ENCODE measurements at regions not wholly inside any gene's neighbourhood (a gene's known extent, or its start where the extent isn't known, plus 50 kb on each side); places are given as distances from the start of the nearest gene placed in this dataset.
"Not testable (repeated sequence)": the region's sequence is repeated elsewhere in the genome, so short reads cannot be mapped to it uniquely, and the experiment has no call there.

DNA sequence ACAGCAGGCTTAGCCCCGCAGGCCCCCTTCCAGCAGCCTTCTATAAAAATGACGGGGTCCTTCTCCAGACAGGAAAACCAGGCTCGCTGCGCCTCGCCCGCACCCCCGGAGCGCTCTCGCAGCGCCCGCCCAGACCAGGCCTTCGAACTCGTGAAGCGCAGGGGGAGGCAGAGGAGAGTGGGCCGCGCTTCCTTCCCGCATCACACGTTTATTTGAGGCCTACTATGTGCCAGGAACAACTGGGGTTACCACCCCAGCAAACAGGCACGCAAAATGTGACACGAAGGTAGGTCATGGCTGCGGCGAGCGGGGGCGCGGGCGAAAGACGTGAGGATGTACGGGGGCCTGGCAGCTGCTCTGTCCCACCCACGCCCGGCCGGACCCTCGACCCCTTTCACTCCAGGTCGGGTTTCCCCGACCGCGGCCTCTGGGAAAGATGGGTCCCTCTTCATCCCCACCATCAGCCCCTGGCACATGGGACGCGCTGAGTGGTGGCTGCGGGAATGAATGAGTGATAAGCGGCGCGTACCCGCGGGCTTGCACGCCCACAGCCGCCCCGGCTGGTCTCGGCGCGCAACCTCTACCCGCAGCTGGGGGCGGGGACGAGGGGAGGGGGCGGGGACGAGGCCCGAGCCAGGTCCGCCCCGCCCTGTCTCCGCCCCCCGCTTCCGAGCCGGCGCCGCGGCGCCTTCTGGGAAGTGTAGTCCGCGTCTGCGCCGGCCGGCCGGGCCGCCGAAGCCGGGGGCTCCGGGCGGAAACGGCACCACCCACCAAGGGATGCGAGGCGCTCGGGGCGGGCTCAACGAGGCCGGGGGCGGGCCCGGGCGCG, 59.1 kb downstream of the ZNF467 start:
- Histone ChIP-seq H3K9ac (ENCODE audit: low read depth, low read length) (peak overlapping the region; percentile 37), H3K36me3 (ENCODE audit: control insufficient read depth, insufficient read depth, low read length) (no peaks in the 10 kb centered on the region), H3K4me1 (ENCODE audit: control insufficient read depth, insufficient read depth, low read length) (no peaks in the 10 kb centered on the region), H3K9me3 (ENCODE audit: control insufficient read depth, insufficient read depth, low read length) (peaks cover 6% of the 10 kb centered on the region), H3K4me3 (ENCODE audit: low read depth, low read length) (peak overlapping the region; percentile 77), H3K27me3 (ENCODE audit: control insufficient read depth, insufficient read depth, low read length) (peaks cover 6% of the 10 kb centered on the region)

DNA sequence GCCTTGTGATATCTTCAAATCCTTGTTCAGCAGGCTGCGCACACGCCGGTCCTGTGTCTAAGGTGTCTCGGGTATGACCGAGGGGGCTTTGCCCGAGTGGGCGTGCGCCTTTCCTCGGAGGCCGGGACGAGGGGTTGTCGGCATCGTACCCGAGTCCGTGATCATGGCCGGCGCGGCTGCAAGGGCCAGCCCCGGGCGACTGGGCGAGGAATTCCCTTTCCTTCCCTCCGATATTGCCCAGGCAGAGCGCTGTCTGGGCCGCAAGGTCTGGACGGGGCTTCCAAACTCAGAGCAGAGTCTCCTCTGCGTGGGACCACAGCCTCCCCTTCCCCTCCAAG, 59.7 kb downstream of the ZNF467 start:
- peaks cover 6% of the 10 kb centered on the region for H3K9me3 ChIP-seq (ENCODE audit: control insufficient read depth, insufficient read depth, low read length)
- no peaks in the 10 kb centered on the region for H3K4me1 ChIP-seq (ENCODE audit: control insufficient read depth, insufficient read depth, low read length)
- peak overlapping the region; percentile 77 for H3K4me3 ChIP-seq (ENCODE audit: low read depth, low read length)
- peak overlapping the region; percentile 37 for H3K9ac ChIP-seq (ENCODE audit: low read depth, low read length)
- peaks cover 6% of the 10 kb centered on the region for H3K27me3 ChIP-seq (ENCODE audit: control insufficient read depth, insufficient read depth, low read length)
- no peaks in the 10 kb centered on the region for H3K36me3 ChIP-seq (ENCODE audit: control insufficient read depth, insufficient read depth, low read length)

- Histone ChIP-seq H3K4me1 (ENCODE audit: control insufficient read depth, insufficient read depth, low read length) (no peaks in the 10 kb centered on the region), H3K36me3 (ENCODE audit: control insufficient read depth, insufficient read depth, low read length) (no peaks in the 10 kb centered on the region), H3K9ac (ENCODE audit: low read depth, low read length) (no peak overlapping the region), H3K27me3 (ENCODE audit: control insufficient read depth, insufficient read depth, low read length) (peaks cover 6% of the 10 kb centered on the region), H3K9me3 (ENCODE audit: control insufficient read depth, insufficient read depth, low read length) (peaks cover 6% of the 10 kb centered on the region), H3K4me3 (ENCODE audit: low read depth, low read length) (peak overlapping the region; percentile 77)
Observed at GRCh38 chr7:149713061-149713730, 60.2 kb downstream of the ZNF467 start.

DNA sequence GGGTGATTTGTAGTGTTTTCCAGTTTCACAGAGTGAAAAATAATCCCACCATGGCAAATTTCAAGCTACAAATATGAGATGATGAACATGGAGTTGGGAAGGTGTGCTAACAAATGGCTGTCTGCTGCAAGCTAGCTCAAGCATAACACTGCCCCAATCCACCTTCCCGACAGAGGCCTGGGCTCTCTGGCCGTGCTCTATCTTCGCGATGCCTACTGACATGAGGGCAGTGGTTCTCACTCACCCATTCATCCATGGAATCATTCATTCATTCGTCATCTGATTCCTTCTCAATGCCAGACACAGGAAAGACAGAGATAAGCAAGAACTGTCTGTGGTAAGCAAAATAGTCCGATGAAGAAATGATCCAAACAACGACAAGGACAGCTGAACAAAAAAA, 65.4 kb downstream of the ZNF467 start:
- H3K36me3 ChIP-seq (ENCODE audit: control insufficient read depth, insufficient read depth, low read length) = no peaks in the 10 kb centered on the region
- H3K4me3 ChIP-seq (ENCODE audit: low read depth, low read length) = no peak overlapping the region
- no peak overlapping the region for H3K9ac ChIP-seq (ENCODE audit: low read depth, low read length)
- H3K4me1 ChIP-seq (ENCODE audit: control insufficient read depth, insufficient read depth, low read length) = no peaks in the 10 kb centered on the region
- peaks cover 6% of the 10 kb centered on the region for H3K9me3 ChIP-seq (ENCODE audit: control insufficient read depth, insufficient read depth, low read length)
- no peaks in the 10 kb centered on the region for H3K27me3 ChIP-seq (ENCODE audit: control insufficient read depth, insufficient read depth, low read length)

DNA sequence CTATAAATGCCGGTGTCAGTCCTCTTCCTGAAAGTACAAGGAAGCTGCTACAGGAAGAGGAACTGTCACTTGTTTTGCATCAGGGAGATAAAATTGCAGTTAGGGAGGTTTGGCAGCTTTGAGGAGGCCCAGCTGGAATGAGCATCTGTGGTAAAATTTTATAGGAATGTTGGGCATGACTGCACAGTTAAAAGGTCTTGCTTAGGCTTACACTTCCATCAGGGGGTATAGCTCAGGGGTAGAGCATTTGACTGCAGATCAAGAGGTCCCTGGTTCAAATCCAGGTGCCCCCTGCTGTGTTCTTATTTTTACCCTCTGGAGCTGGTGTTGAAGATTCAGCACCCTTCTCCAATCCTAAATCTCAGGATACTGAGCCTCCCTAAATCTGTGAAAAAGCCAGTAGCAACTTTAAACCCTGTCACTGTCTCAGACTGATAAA, 65.9 kb downstream of the ZNF467 start:
- no peaks in the 10 kb centered on the region for H3K36me3 ChIP-seq (ENCODE audit: control insufficient read depth, insufficient read depth, low read length)
- no peaks in the 10 kb centered on the region for H3K4me1 ChIP-seq (ENCODE audit: control insufficient read depth, insufficient read depth, low read length)
- no peaks in the 10 kb centered on the region for H3K27me3 ChIP-seq (ENCODE audit: control insufficient read depth, insufficient read depth, low read length)
- peaks cover 6% of the 10 kb centered on the region for H3K9me3 ChIP-seq (ENCODE audit: control insufficient read depth, insufficient read depth, low read length)
- H3K9ac ChIP-seq (ENCODE audit: low read depth, low read length) = no peak overlapping the region
- H3K4me3 ChIP-seq (ENCODE audit: low read depth, low read length) = no peak overlapping the region

GRCh38 chr7:149706398-149706797, 67.0 kb downstream of the ZNF467 start:
- H3K9ac ChIP-seq (ENCODE audit: low read depth, low read length) = no peak overlapping the region
- H3K9me3 ChIP-seq (ENCODE audit: control insufficient read depth, insufficient read depth, low read length) = peaks cover 6% of the 10 kb centered on the region
- no peaks in the 10 kb centered on the region for H3K4me1 ChIP-seq (ENCODE audit: control insufficient read depth, insufficient read depth, low read length)
- no peaks in the 10 kb centered on the region for H3K27me3 ChIP-seq (ENCODE audit: control insufficient read depth, insufficient read depth, low read length)
- no peaks in the 10 kb centered on the region for H3K36me3 ChIP-seq (ENCODE audit: control insufficient read depth, insufficient read depth, low read length)
- H3K4me3 ChIP-seq (ENCODE audit: low read depth, low read length) = peak overlapping the region; percentile 23

GRCh38 chr7:149704507-149704906, 68.9 kb downstream of the ZNF467 start:
- H3K4me3 ChIP-seq (ENCODE audit: low read depth, low read length) = no peak overlapping the region
- H3K9me3 ChIP-seq (ENCODE audit: control insufficient read depth, insufficient read depth, low read length) = no peaks in the 10 kb centered on the region
- no peak overlapping the region for H3K9ac ChIP-seq (ENCODE audit: low read depth, low read length)
- H3K4me1 ChIP-seq (ENCODE audit: control insufficient read depth, insufficient read depth, low read length) = no peaks in the 10 kb centered on the region
- H3K36me3 ChIP-seq (ENCODE audit: control insufficient read depth, insufficient read depth, low read length) = no peaks in the 10 kb centered on the region
- no peaks in the 10 kb centered on the region for H3K27me3 ChIP-seq (ENCODE audit: control insufficient read depth, insufficient read depth, low read length)

- Histone ChIP-seq H3K27me3 (ENCODE audit: control insufficient read depth, insufficient read depth, low read length) (no peaks in the 10 kb centered on the region), H3K4me1 (ENCODE audit: control insufficient read depth, insufficient read depth, low read length) (no peaks in the 10 kb centered on the region), H3K4me3 (ENCODE audit: low read depth, low read length) (no peak overlapping the region), H3K9me3 (ENCODE audit: control insufficient read depth, insufficient read depth, low read length) (no peaks in the 10 kb centered on the region), H3K9ac (ENCODE audit: low read depth, low read length) (no peak overlapping the region), H3K36me3 (ENCODE audit: control insufficient read depth, insufficient read depth, low read length) (no peaks in the 10 kb centered on the region)
Observed at GRCh38 chr7:149703044-149703650, 70.2 kb downstream of the ZNF467 start.

DNA sequence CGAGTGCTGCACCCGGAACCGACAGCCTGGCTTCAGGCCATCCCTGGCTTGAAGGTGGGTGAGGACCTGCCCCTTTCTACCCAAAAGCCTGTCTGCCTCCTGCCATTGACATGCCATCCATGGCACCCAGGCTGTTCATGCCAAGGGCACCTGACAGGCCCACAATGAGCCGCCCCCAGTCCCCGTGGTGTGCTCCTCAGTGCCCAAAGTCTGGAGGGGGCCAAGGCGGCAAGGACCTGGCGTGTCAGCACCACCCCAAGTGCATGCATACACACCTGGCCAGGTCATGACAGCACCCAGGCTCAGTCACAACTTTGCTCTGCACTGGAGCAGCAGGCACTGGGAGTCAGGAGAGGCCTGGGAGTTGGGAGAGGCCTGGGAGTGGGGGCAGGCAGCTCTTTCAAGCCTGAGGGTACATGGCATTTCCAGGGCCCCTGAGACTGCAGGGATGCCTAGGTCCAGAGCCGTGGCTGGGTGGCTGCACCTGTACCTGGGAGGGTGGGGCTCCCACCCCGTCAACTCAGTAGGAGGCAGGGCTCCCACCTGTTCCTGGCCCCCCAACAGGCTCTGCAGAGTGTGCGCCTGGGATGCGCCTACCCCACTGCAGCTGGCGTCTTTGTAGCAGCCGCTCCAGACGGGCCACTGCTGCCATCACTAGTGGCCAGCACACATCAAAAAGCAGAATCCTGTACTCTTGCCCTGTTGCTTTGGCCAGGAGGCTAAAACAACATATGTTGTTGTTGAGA, 71.7 kb downstream of the ZNF467 start:
- Histone ChIP-seq H3K36me3 (ENCODE audit: control insufficient read depth, insufficient read depth, low read length) (no peaks in the 10 kb centered on the region), H3K9ac (ENCODE audit: low read depth, low read length) (no peak overlapping the region), H3K4me1 (ENCODE audit: control insufficient read depth, insufficient read depth, low read length) (no peaks in the 10 kb centered on the region), H3K4me3 (ENCODE audit: low read depth, low read length) (no peak overlapping the region), H3K9me3 (ENCODE audit: control insufficient read depth, insufficient read depth, low read length) (no peaks in the 10 kb centered on the region), H3K27me3 (ENCODE audit: control insufficient read depth, insufficient read depth, low read length) (no peaks in the 10 kb centered on the region)

GRCh38 chr7:149697767-149698166, 75.6 kb downstream of the ZNF467 start:
- H3K27me3 ChIP-seq (ENCODE audit: control insufficient read depth, insufficient read depth, low read length); H3K9me3 ChIP-seq (ENCODE audit: control insufficient read depth, insufficient read depth, low read length); H3K4me3 ChIP-seq (ENCODE audit: low read depth, low read length): not testable (repeated sequence)

GRCh38 chr7:149696280-149696679, 77.1 kb downstream of the ZNF467 start:
- H3K9ac ChIP-seq (ENCODE audit: low read depth, low read length) = no peak overlapping the region

More at GRCh38 chr7:149697767-149698166, 75.6 kb downstream of the ZNF467 start:
- not testable (repeated sequence) for H3K9ac ChIP-seq (ENCODE audit: low read depth, low read length); H3K4me1 ChIP-seq (ENCODE audit: control insufficient read depth, insufficient read depth, low read length); H3K36me3 ChIP-seq (ENCODE audit: control insufficient read depth, insufficient read depth, low read length)

More at GRCh38 chr7:149696280-149696679, 77.1 kb downstream of the ZNF467 start:
- Histone ChIP-seq H3K4me1 (ENCODE audit: control insufficient read depth, insufficient read depth, low read length) (no peaks in the 10 kb centered on the region), H3K36me3 (ENCODE audit: control insufficient read depth, insufficient read depth, low read length) (no peaks in the 10 kb centered on the region), H3K9me3 (ENCODE audit: control insufficient read depth, insufficient read depth, low read length) (no peaks in the 10 kb centered on the region), H3K4me3 (ENCODE audit: low read depth, low read length) (no peak overlapping the region), H3K27me3 (ENCODE audit: control insufficient read depth, insufficient read depth, low read length) (no peaks in the 10 kb centered on the region)

Data from iPS-15b (cell line).